IMR-90 (cell line): ENCODE measurements at regions not wholly inside any gene's neighbourhood (a gene's known extent, or its start where the extent isn't known, plus 50 kb on each side); places are given as distances from the start of the nearest gene placed in this dataset.

Experiments
- CEBPB ChIP-seq: IDR thresholded peaks from 2 replicates; pipeline ENCODE4 v1.6.1; 2012; ENCODE audit warnings: low read depth, low read length, improper control_type of control experiment
- RFX5 ChIP-seq: IDR thresholded peaks from 2 replicates; pipeline ENCODE4 v1.8.0; 2012; ENCODE audit warnings: low read depth, mild to moderate bottlenecking, low read length, moderate library complexity
- SMC3 ChIP-seq: fragments of 150-350 bp; IDR thresholded peaks from 2 replicates; pipeline ENCODE4 v1.6.1; 2016; ENCODE audit warnings: low read depth, mild to moderate bottlenecking, antibody characterized with exemption, low read length, moderate library complexity
- TF ChIP-seq, protein P1 (sequence below): conservative IDR thresholded peaks from 2 replicates; pipeline ENCODE4 v1.5.1; 2012; ENCODE audit warnings: mild to moderate bottlenecking, low read depth, low read length, improper control_type of control experiment

GRCh38 chr14:83969998-83970397 is 1559.9 kb upstream of the FLRT2 start:
- TF ChIP-seq RFX5: no peak
- TF ChIP-seq, protein P1, sequence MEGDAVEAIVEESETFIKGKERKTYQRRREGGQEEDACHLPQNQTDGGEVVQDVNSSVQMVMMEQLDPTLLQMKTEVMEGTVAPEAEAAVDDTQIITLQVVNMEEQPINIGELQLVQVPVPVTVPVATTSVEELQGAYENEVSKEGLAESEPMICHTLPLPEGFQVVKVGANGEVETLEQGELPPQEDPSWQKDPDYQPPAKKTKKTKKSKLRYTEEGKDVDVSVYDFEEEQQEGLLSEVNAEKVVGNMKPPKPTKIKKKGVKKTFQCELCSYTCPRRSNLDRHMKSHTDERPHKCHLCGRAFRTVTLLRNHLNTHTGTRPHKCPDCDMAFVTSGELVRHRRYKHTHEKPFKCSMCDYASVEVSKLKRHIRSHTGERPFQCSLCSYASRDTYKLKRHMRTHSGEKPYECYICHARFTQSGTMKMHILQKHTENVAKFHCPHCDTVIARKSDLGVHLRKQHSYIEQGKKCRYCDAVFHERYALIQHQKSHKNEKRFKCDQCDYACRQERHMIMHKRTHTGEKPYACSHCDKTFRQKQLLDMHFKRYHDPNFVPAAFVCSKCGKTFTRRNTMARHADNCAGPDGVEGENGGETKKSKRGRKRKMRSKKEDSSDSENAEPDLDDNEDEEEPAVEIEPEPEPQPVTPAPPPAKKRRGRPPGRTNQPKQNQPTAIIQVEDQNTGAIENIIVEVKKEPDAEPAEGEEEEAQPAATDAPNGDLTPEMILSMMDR: no peak
- TF ChIP-seq CEBPB: no peak
- TF ChIP-seq SMC3: no peak
